22Rv1 (cell line): ENCODE measurements at regions not wholly inside any gene's neighbourhood (a gene's known extent, or its start where the extent isn't known, plus 50 kb on each side); places are given as distances from the start of the nearest gene placed in this dataset.

Experiments
- ZFX ChIP-seq: fragments of 450-650 bp; IDR thresholded peaks from 2 replicates; pipeline ENCODE4 v1.6.1; 2017; ENCODE audit warnings: antibody characterized with exemption, borderline replicate concordance
- TF ChIP-seq, protein P1 (sequence below): fragments of 450-650 bp; IDR thresholded peaks from 2 replicates; pipeline ENCODE4 v1.5.1; 2017; ENCODE audit warnings: mild to moderate bottlenecking

DNA sequence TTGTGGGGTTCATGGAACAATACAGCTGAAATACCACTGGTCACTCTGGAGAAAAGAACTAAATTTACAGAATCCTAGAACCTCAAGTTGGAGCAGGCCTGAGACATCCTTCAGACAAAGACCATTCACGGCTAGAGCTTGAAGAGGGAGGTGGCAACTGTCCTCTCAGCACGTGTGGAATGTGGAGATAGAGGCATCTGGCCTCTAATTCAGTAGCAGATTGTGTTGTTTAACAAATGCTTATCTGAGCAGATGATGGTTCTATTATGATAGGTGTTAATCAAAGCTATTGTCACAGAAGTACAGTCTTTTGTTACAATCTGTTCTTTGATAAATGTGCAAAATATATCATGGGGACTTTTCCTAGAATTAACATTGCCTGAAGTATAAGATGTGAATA is 121.7 kb upstream of the KCNIP4 start:
- TF ChIP-seq, protein P1, sequence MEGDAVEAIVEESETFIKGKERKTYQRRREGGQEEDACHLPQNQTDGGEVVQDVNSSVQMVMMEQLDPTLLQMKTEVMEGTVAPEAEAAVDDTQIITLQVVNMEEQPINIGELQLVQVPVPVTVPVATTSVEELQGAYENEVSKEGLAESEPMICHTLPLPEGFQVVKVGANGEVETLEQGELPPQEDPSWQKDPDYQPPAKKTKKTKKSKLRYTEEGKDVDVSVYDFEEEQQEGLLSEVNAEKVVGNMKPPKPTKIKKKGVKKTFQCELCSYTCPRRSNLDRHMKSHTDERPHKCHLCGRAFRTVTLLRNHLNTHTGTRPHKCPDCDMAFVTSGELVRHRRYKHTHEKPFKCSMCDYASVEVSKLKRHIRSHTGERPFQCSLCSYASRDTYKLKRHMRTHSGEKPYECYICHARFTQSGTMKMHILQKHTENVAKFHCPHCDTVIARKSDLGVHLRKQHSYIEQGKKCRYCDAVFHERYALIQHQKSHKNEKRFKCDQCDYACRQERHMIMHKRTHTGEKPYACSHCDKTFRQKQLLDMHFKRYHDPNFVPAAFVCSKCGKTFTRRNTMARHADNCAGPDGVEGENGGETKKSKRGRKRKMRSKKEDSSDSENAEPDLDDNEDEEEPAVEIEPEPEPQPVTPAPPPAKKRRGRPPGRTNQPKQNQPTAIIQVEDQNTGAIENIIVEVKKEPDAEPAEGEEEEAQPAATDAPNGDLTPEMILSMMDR = no peak
- no peak for TF ChIP-seq ZFX
